ENCODE measurements at regions not wholly inside any gene's neighbourhood (a gene's known extent, or its start where the extent isn't known, plus 50 kb on each side); places are given as distances from the start of the nearest gene placed in this dataset.

GRCh38 chr2:58796239-58796910 lies 555.2 kb upstream of the FANCL start:
- no peak for DNase-seq
- Histone ChIP-seq H3K9me3 (ENCODE audit: control insufficient read depth, low read depth, low read length) (no peaks in the 10 kb centered on the region), H3K27me3 (ENCODE audit: control insufficient read depth, insufficient read depth, low read length) (no peaks in the 10 kb centered on the region), H3K36me3 (ENCODE audit: control insufficient read depth, insufficient read depth, low read length) (no peaks in the 10 kb centered on the region), H3K4me3 (ENCODE audit: low read length) (no peak overlapping the region), H3K4me1 (ENCODE audit: control insufficient read depth, insufficient read depth, low read length) (no peaks in the 10 kb centered on the region), H3K27ac (ENCODE audit: low read length) (no peak overlapping the region)
- no CpG with 5 or more reads among the region's 2 CpGs for WGBS (ENCODE audit: insufficient coverage, low lambda C conversion rate)

GRCh38 chr2:58794916-58795315 lies 553.8 kb upstream of the FANCL start:
- no peak overlapping the region for H3K27ac ChIP-seq (ENCODE audit: low read length)
- no peak for DNase-seq
- no peaks in the 10 kb centered on the region for H3K36me3 ChIP-seq (ENCODE audit: control insufficient read depth, insufficient read depth, low read length)
- no peaks in the 10 kb centered on the region for H3K27me3 ChIP-seq (ENCODE audit: control insufficient read depth, insufficient read depth, low read length)
- no peaks in the 10 kb centered on the region for H3K4me1 ChIP-seq (ENCODE audit: control insufficient read depth, insufficient read depth, low read length)
- no peaks in the 10 kb centered on the region for H3K9me3 ChIP-seq (ENCODE audit: control insufficient read depth, low read depth, low read length)
- no peak overlapping the region for H3K4me3 ChIP-seq (ENCODE audit: low read length)

GRCh38 chr2:58794103-58794502 lies 553.0 kb upstream of the FANCL start:
- Histone ChIP-seq H3K27me3 (ENCODE audit: control insufficient read depth, insufficient read depth, low read length) (no peaks in the 10 kb centered on the region), H3K4me1 (ENCODE audit: control insufficient read depth, insufficient read depth, low read length) (no peaks in the 10 kb centered on the region), H3K27ac (ENCODE audit: low read length) (no peak overlapping the region), H3K9me3 (ENCODE audit: control insufficient read depth, low read depth, low read length) (no peaks in the 10 kb centered on the region), H3K4me3 (ENCODE audit: low read length) (no peak overlapping the region), H3K36me3 (ENCODE audit: control insufficient read depth, insufficient read depth, low read length) (no peaks in the 10 kb centered on the region)
- no peak for DNase-seq
- no CpG with 5 or more reads among the region's 1 CpG for WGBS (ENCODE audit: insufficient coverage, low lambda C conversion rate)

- no peaks in the 10 kb centered on the region for H3K4me1 ChIP-seq (ENCODE audit: control insufficient read depth, insufficient read depth, low read length)
- H3K36me3 ChIP-seq (ENCODE audit: control insufficient read depth, insufficient read depth, low read length), result no peaks in the 10 kb centered on the region
- no peaks in the 10 kb centered on the region for H3K9me3 ChIP-seq (ENCODE audit: control insufficient read depth, low read depth, low read length)
- no peak overlapping the region for H3K4me3 ChIP-seq (ENCODE audit: low read length)
- no peak for DNase-seq
- no CpG with 5 or more reads among the region's 1 CpG for WGBS (ENCODE audit: insufficient coverage, low lambda C conversion rate)
- H3K27me3 ChIP-seq (ENCODE audit: control insufficient read depth, insufficient read depth, low read length), result no peaks in the 10 kb centered on the region
- no peak overlapping the region for H3K27ac ChIP-seq (ENCODE audit: low read length)
Measured at GRCh38 chr2:58788402-58788801, 547.3 kb upstream of the FANCL start.

GRCh38 chr2:58770846-58771245 lies 529.7 kb upstream of the FANCL start:
- Histone ChIP-seq H3K4me3 (ENCODE audit: low read length) (no peak overlapping the region), H3K27ac (ENCODE audit: low read length) (no peak overlapping the region), H3K27me3 (ENCODE audit: control insufficient read depth, insufficient read depth, low read length) (peaks cover 2% of the 10 kb centered on the region), H3K36me3 (ENCODE audit: control insufficient read depth, insufficient read depth, low read length) (no peaks in the 10 kb centered on the region), H3K9me3 (ENCODE audit: control insufficient read depth, low read depth, low read length) (no peaks in the 10 kb centered on the region), H3K4me1 (ENCODE audit: control insufficient read depth, insufficient read depth, low read length) (no peaks in the 10 kb centered on the region)
- 60% methylated on average over 1 of the region's 5 CpGs for WGBS (ENCODE audit: insufficient coverage, low lambda C conversion rate)
- no peak for DNase-seq

- H3K4me1 ChIP-seq (ENCODE audit: control insufficient read depth, insufficient read depth, low read length), result no peaks in the 10 kb centered on the region
- no peak overlapping the region for H3K4me3 ChIP-seq (ENCODE audit: low read length)
- no peaks in the 10 kb centered on the region for H3K9me3 ChIP-seq (ENCODE audit: control insufficient read depth, low read depth, low read length)
- no peak for DNase-seq
- peaks cover 2% of the 10 kb centered on the region for H3K27me3 ChIP-seq (ENCODE audit: control insufficient read depth, insufficient read depth, low read length)
- no peaks in the 10 kb centered on the region for H3K36me3 ChIP-seq (ENCODE audit: control insufficient read depth, insufficient read depth, low read length)
- H3K27ac ChIP-seq (ENCODE audit: low read length), result no peak overlapping the region
- 70% methylated on average over 2 of the region's 3 CpGs for WGBS (ENCODE audit: insufficient coverage, low lambda C conversion rate)
Measured at GRCh38 chr2:58769864-58770234, 528.7 kb upstream of the FANCL start.

- Histone ChIP-seq H3K4me3 (ENCODE audit: low read length) (no peak overlapping the region), H3K9me3 (ENCODE audit: control insufficient read depth, low read depth, low read length) (no peaks in the 10 kb centered on the region), H3K4me1 (ENCODE audit: control insufficient read depth, insufficient read depth, low read length) (no peaks in the 10 kb centered on the region), H3K36me3 (ENCODE audit: control insufficient read depth, insufficient read depth, low read length) (no peaks in the 10 kb centered on the region), H3K27ac (ENCODE audit: low read length) (no peak overlapping the region), H3K27me3 (ENCODE audit: control insufficient read depth, insufficient read depth, low read length) (peaks cover 2% of the 10 kb centered on the region)
- no peak for DNase-seq
- WGBS (ENCODE audit: insufficient coverage, low lambda C conversion rate), result 80% methylated on average over 8 of the region's 14 CpGs
Measured at GRCh38 chr2:58769111-58769863, 528.2 kb upstream of the FANCL start.

GRCh38 chr2:58768715-58769080 lies 527.6 kb upstream of the FANCL start:
- no peak for DNase-seq
- Histone ChIP-seq H3K27me3 (ENCODE audit: control insufficient read depth, insufficient read depth, low read length) (peaks cover 2% of the 10 kb centered on the region), H3K4me1 (ENCODE audit: control insufficient read depth, insufficient read depth, low read length) (no peaks in the 10 kb centered on the region), H3K27ac (ENCODE audit: low read length) (no peak overlapping the region), H3K36me3 (ENCODE audit: control insufficient read depth, insufficient read depth, low read length) (no peaks in the 10 kb centered on the region), H3K4me3 (ENCODE audit: low read length) (no peak overlapping the region), H3K9me3 (ENCODE audit: control insufficient read depth, low read depth, low read length) (no peaks in the 10 kb centered on the region)
- WGBS (ENCODE audit: insufficient coverage, low lambda C conversion rate), result 100% methylated on average over 2 of the region's 4 CpGs

- Histone ChIP-seq H3K9me3 (ENCODE audit: control insufficient read depth, low read depth, low read length) (no peaks in the 10 kb centered on the region), H3K27me3 (ENCODE audit: control insufficient read depth, insufficient read depth, low read length) (peaks cover 2% of the 10 kb centered on the region), H3K4me3 (ENCODE audit: low read length) (no peak overlapping the region), H3K27ac (ENCODE audit: low read length) (no peak overlapping the region), H3K36me3 (ENCODE audit: control insufficient read depth, insufficient read depth, low read length) (no peaks in the 10 kb centered on the region), H3K4me1 (ENCODE audit: control insufficient read depth, insufficient read depth, low read length) (no peaks in the 10 kb centered on the region)
- 33% methylated on average over 1 of the region's 10 CpGs for WGBS (ENCODE audit: insufficient coverage, low lambda C conversion rate)
- DNase-seq, result no peak
Measured at GRCh38 chr2:58767828-58768714, 526.9 kb upstream of the FANCL start.

GRCh38 chr2:58764338-58765104 lies 523.4 kb upstream of the FANCL start:
- H3K4me3 ChIP-seq (ENCODE audit: low read length), result no peak overlapping the region
- no peaks in the 10 kb centered on the region for H3K4me1 ChIP-seq (ENCODE audit: control insufficient read depth, insufficient read depth, low read length)
- no peak for DNase-seq
- WGBS (ENCODE audit: insufficient coverage, low lambda C conversion rate), result 86% methylated on average over 2 of the region's 4 CpGs
- H3K9me3 ChIP-seq (ENCODE audit: control insufficient read depth, low read depth, low read length), result no peaks in the 10 kb centered on the region
- no peaks in the 10 kb centered on the region for H3K36me3 ChIP-seq (ENCODE audit: control insufficient read depth, insufficient read depth, low read length)
- H3K27me3 ChIP-seq (ENCODE audit: control insufficient read depth, insufficient read depth, low read length), result no peaks in the 10 kb centered on the region
- H3K27ac ChIP-seq (ENCODE audit: low read length), result no peak overlapping the region

Data from large intestine (tissue), 3 donors.